ENCODE measurements at regions not wholly inside any gene's neighbourhood (a gene's known extent, or its start where the extent isn't known, plus 50 kb on each side); places are given as distances from the start of the nearest gene placed in this dataset.

GRCh38 chr12:131457331-131458047, 253.4 kb upstream of the SFSWAP start:
- TF ChIP-seq, protein P1, sequence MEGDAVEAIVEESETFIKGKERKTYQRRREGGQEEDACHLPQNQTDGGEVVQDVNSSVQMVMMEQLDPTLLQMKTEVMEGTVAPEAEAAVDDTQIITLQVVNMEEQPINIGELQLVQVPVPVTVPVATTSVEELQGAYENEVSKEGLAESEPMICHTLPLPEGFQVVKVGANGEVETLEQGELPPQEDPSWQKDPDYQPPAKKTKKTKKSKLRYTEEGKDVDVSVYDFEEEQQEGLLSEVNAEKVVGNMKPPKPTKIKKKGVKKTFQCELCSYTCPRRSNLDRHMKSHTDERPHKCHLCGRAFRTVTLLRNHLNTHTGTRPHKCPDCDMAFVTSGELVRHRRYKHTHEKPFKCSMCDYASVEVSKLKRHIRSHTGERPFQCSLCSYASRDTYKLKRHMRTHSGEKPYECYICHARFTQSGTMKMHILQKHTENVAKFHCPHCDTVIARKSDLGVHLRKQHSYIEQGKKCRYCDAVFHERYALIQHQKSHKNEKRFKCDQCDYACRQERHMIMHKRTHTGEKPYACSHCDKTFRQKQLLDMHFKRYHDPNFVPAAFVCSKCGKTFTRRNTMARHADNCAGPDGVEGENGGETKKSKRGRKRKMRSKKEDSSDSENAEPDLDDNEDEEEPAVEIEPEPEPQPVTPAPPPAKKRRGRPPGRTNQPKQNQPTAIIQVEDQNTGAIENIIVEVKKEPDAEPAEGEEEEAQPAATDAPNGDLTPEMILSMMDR (IDR thresholded peaks at IDR 0.05; ENCODE audit: low read length): no peak
- no peak for TF ChIP-seq EZH2 (IDR thresholded peaks at IDR 0.05; ENCODE audit: borderline replicate concordance, low read length)

GRCh38 chr12:131458048-131458374, 252.9 kb upstream of the SFSWAP start:
- Histone ChIP-seq H3K4me3 (ENCODE audit: low read depth, low read length, poor library complexity, severe bottlenecking) (no peak overlapping the region), H3K27ac (ENCODE audit: low read depth, low read length, poor library complexity, severe bottlenecking) (no peak overlapping the region), H3K9me2 (ENCODE audit: low read depth, low read length) (no peaks in the 10 kb centered on the region), H4K20me1 (ENCODE audit: insufficient read depth, low read length) (no peaks in the 10 kb centered on the region), H3K36me3 (ENCODE audit: insufficient read depth, low read length) (no peaks in the 10 kb centered on the region), H3F3A (ENCODE audit: insufficient read depth, low read length) (no peaks in the 10 kb centered on the region), H3K79me2 (ENCODE audit: insufficient read depth, low read length) (no peaks in the 10 kb centered on the region), H2AFZ (ENCODE audit: low read length) (no peak overlapping the region), H3K27me3 (ENCODE audit: insufficient read depth, low read length) (no peaks in the 10 kb centered on the region), H3K9ac (ENCODE audit: low read length) (no peak overlapping the region), H3K9me3 (ENCODE audit: low read length) (no peaks in the 10 kb centered on the region), H3K4me2 (ENCODE audit: low read length) (no peak overlapping the region), H3K4me1 (ENCODE audit: insufficient read depth, low read length, severe bottlenecking) (no peaks in the 10 kb centered on the region)
- TF ChIP-seq EZH2 (IDR thresholded peaks at IDR 0.05; ENCODE audit: borderline replicate concordance, low read length): no peak
- TF ChIP-seq, protein P1 (IDR thresholded peaks at IDR 0.05; ENCODE audit: low read length): no peak

More at GRCh38 chr12:131457331-131458047, 253.4 kb upstream of the SFSWAP start:
- H4K20me1 ChIP-seq (ENCODE audit: insufficient read depth, low read length): no peaks in the 10 kb centered on the region
- H2AFZ ChIP-seq (ENCODE audit: low read length): no peak overlapping the region
- no peaks in the 10 kb centered on the region for H3K27me3 ChIP-seq (ENCODE audit: insufficient read depth, low read length)
- no peak overlapping the region for H3K9ac ChIP-seq (ENCODE audit: low read length)
- no peaks in the 10 kb centered on the region for H3F3A ChIP-seq (ENCODE audit: insufficient read depth, low read length)
- no peak overlapping the region for H3K27ac ChIP-seq (ENCODE audit: low read depth, low read length, poor library complexity, severe bottlenecking)
- no peak overlapping the region for H3K4me2 ChIP-seq (ENCODE audit: low read length)
- no peak overlapping the region for H3K4me3 ChIP-seq (ENCODE audit: low read depth, low read length, poor library complexity, severe bottlenecking)
- no peaks in the 10 kb centered on the region for H3K9me2 ChIP-seq (ENCODE audit: low read depth, low read length)
- H3K36me3 ChIP-seq (ENCODE audit: insufficient read depth, low read length): no peaks in the 10 kb centered on the region
- H3K79me2 ChIP-seq (ENCODE audit: insufficient read depth, low read length): no peaks in the 10 kb centered on the region
- H3K4me1 ChIP-seq (ENCODE audit: insufficient read depth, low read length, severe bottlenecking): no peaks in the 10 kb centered on the region
- no peaks in the 10 kb centered on the region for H3K9me3 ChIP-seq (ENCODE audit: low read length)

- no peak for TF ChIP-seq EZH2 (IDR thresholded peaks at IDR 0.05; ENCODE audit: borderline replicate concordance, low read length)
- TF ChIP-seq, protein P1 (IDR thresholded peaks at IDR 0.05; ENCODE audit: low read length): no peak
- Histone ChIP-seq H3K4me1 (ENCODE audit: insufficient read depth, low read length, severe bottlenecking) (no peaks in the 10 kb centered on the region), H3K9me3 (ENCODE audit: low read length) (no peaks in the 10 kb centered on the region), H3K36me3 (ENCODE audit: insufficient read depth, low read length) (no peaks in the 10 kb centered on the region), H3K27me3 (ENCODE audit: insufficient read depth, low read length) (no peaks in the 10 kb centered on the region), H3K9me2 (ENCODE audit: low read depth, low read length) (no peaks in the 10 kb centered on the region), H3K9ac (ENCODE audit: low read length) (no peak overlapping the region), H3F3A (ENCODE audit: insufficient read depth, low read length) (no peaks in the 10 kb centered on the region), H3K27ac (ENCODE audit: low read depth, low read length, poor library complexity, severe bottlenecking) (no peak overlapping the region), H4K20me1 (ENCODE audit: insufficient read depth, low read length) (no peaks in the 10 kb centered on the region), H3K4me2 (ENCODE audit: low read length) (no peak overlapping the region), H3K4me3 (ENCODE audit: low read depth, low read length, poor library complexity, severe bottlenecking) (no peak overlapping the region), H3K79me2 (ENCODE audit: insufficient read depth, low read length) (no peaks in the 10 kb centered on the region), H2AFZ (ENCODE audit: low read length) (no peak overlapping the region)
Observed at GRCh38 chr12:131458931-131459772, 251.7 kb upstream of the SFSWAP start.

All from OCI-LY1 (cell line).